ENCODE measurements at regions not wholly inside any gene's neighbourhood (a gene's known extent, or its start where the extent isn't known, plus 50 kb on each side); places are given as distances from the start of the nearest gene placed in this dataset.

DNA sequence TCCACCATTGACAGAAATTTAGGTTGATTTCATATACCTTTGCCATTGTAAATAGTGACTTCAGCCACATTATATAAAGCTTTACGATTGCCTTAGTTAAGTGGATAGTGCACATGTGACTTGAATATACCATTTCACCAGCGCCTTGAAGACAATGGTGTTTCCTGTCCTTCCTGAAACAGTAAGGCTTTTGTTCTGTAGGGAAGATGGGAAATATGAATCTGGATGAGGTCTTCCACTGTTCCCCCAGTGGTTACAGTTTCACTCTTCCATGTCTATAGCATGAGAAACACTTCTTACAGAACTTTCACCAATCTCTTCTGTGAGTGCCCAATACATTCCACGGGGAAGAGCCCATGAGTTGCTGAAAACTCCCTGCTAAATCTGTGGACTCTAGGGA is 240.5 kb downstream of the TRIB2 start:
- DNase-seq (ENCODE audit: low read depth), result no peak
- TF ChIP-seq CTCF (IDR thresholded peaks at IDR 0.05; ENCODE audit: insufficient read depth, low read length, poor library complexity, severe bottlenecking), result no peak
- no peak overlapping the region for H3K4me3 ChIP-seq (ENCODE audit: low read depth, low read length)
- H3K27me3 ChIP-seq (ENCODE audit: control insufficient read depth, insufficient read depth, low read length), result no peaks in the 10 kb centered on the region
- H3K36me3 ChIP-seq (ENCODE audit: control insufficient read depth, insufficient read depth, low read length), result no peaks in the 10 kb centered on the region

DNA sequence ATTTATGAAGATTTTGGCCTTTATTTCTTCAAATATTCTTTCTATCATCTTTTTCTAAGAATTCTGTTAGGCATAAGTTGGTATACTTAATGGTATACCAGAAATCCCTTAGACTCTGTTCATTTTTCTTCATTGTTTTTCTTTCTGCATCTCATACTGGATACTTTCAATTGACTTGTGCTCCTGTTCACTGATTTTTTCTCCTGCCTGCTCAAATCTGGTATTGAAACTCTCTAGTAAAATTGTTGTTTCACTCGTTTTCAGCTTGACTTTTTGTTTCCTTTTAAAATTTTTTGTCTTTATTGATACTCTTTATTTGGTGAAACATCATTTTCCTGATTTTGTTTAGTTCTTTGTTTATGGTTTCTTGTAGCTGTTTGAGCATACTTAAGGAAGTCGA is 243.2 kb downstream of the TRIB2 start:
- DNase-seq (ENCODE audit: low read depth), result no peak
- no peaks in the 10 kb centered on the region for H3K36me3 ChIP-seq (ENCODE audit: control insufficient read depth, insufficient read depth, low read length)
- H3K4me3 ChIP-seq (ENCODE audit: low read depth, low read length), result no peak overlapping the region
- no peak for TF ChIP-seq CTCF (IDR thresholded peaks at IDR 0.05; ENCODE audit: insufficient read depth, low read length, poor library complexity, severe bottlenecking)
- no peaks in the 10 kb centered on the region for H3K27me3 ChIP-seq (ENCODE audit: control insufficient read depth, insufficient read depth, low read length)

GRCh38 chr2:12960671-12961070 is 243.9 kb downstream of the TRIB2 start:
- Histone ChIP-seq H3K4me3 (ENCODE audit: low read depth, low read length) (no peak overlapping the region), H3K36me3 (ENCODE audit: control insufficient read depth, insufficient read depth, low read length) (no peaks in the 10 kb centered on the region)
- TF ChIP-seq CTCF (IDR thresholded peaks at IDR 0.05; ENCODE audit: insufficient read depth, low read length, poor library complexity, severe bottlenecking), result no peak

GRCh38 chr2:12964904-12965539 is 248.3 kb downstream of the TRIB2 start:
- Histone ChIP-seq H3K27me3 (ENCODE audit: control insufficient read depth, insufficient read depth, low read length) (no peaks in the 10 kb centered on the region), H3K36me3 (ENCODE audit: control insufficient read depth, insufficient read depth, low read length) (no peaks in the 10 kb centered on the region), H3K4me3 (ENCODE audit: low read depth, low read length) (no peak overlapping the region)
- no peak for TF ChIP-seq CTCF (IDR thresholded peaks at IDR 0.05; ENCODE audit: insufficient read depth, low read length, poor library complexity, severe bottlenecking)
- DNase-seq (ENCODE audit: low read depth), result no peak

More at GRCh38 chr2:12960671-12961070, 243.9 kb downstream of the TRIB2 start:
- H3K27me3 ChIP-seq (ENCODE audit: control insufficient read depth, insufficient read depth, low read length), result no peaks in the 10 kb centered on the region
- DNase-seq (ENCODE audit: low read depth), result no peak

DNA sequence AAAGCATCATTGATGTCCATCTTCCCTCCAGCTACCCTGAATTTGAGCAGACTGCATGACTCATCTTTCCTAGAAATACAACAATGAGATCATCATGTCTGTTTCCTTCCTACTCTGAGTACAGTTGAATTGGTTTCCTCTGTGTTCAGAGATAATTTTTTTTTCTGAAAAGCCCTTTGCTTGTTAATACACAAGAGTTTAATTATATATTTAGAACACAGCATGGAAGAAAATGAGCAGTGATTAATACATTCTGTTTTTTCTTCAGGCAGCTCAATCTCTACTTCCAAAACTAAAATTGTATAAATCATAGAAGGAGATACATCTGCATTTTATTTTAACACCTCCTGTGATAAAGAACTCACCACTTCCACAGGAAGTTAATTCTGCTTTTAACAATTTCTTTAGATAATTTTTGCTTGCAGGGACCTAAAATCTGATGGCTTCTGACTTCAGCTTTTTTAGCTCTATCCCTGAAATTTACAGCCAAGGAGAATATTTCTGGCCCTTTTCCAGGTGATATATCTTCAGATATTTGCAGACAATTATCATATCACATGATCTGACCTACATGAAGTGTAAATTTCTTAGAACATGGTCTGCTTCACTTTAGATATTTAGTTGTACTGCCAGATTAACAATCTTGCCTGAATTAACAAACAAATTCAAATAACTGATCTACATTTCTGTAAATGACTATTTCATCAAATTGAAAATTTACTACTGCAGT is 249.0 kb downstream of the TRIB2 start:
- peak; percentile 63 for DNase-seq (ENCODE audit: low read depth)
- Histone ChIP-seq H3K36me3 (ENCODE audit: control insufficient read depth, insufficient read depth, low read length) (no peaks in the 10 kb centered on the region), H3K27me3 (ENCODE audit: control insufficient read depth, insufficient read depth, low read length) (no peaks in the 10 kb centered on the region), H3K4me3 (ENCODE audit: low read depth, low read length) (no peak overlapping the region)
- TF ChIP-seq CTCF (IDR thresholded peaks at IDR 0.05; ENCODE audit: insufficient read depth, low read length, poor library complexity, severe bottlenecking), result no peak

Measured in kidney epithelial cell (primary cell).